ENCODE measurements at regions not wholly inside any gene's neighbourhood (a gene's known extent, or its start where the extent isn't known, plus 50 kb on each side); places are given as distances from the start of the nearest gene placed in this dataset.

DNA sequence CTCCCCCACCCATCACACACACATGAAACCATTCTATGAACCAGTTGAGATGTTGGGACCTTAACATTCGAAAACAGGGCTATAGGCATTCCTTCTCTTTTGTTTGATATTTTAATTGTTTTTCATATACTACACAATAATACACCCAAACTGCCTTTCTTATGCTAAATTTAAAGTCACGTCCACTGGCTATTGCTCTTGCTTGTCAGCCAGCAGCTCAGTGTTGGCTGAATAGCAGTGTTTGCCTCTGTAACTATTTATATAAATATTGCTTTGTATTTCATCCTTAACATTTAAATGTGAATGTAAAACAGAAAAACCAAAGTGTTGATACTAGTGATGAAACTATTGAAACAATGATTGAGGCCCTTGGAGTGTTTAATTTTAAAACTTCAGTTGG lies 234.4 kb upstream of the KCNK2 start:
- Mint-ChIP-seq H3K9me3 (peaks cover 7% of the 10 kb centered on the region), H3K4me1 (no peaks in the 10 kb centered on the region), H3K4me3 (no peak overlapping the region), H3K27ac (no peak overlapping the region), H3K27me3 (ENCODE audit: insufficient read depth) (peaks cover 2% of the 10 kb centered on the region), H3K36me3 (ENCODE audit: low read depth) (no peaks in the 10 kb centered on the region)
- no peak overlapping the region for H3K4me3 ChIP-seq (ENCODE audit: low read length)
- WGBS, 2 experiments (ENCODE audit: insufficient coverage in 1 of 2, insufficient read length in 1 of 2) = 79% methylated on average over 1 of the region's 2 CpGs; no CpG with 5 or more reads in 1 of the 2 experiments
- TF ChIP-seq, protein P1, sequence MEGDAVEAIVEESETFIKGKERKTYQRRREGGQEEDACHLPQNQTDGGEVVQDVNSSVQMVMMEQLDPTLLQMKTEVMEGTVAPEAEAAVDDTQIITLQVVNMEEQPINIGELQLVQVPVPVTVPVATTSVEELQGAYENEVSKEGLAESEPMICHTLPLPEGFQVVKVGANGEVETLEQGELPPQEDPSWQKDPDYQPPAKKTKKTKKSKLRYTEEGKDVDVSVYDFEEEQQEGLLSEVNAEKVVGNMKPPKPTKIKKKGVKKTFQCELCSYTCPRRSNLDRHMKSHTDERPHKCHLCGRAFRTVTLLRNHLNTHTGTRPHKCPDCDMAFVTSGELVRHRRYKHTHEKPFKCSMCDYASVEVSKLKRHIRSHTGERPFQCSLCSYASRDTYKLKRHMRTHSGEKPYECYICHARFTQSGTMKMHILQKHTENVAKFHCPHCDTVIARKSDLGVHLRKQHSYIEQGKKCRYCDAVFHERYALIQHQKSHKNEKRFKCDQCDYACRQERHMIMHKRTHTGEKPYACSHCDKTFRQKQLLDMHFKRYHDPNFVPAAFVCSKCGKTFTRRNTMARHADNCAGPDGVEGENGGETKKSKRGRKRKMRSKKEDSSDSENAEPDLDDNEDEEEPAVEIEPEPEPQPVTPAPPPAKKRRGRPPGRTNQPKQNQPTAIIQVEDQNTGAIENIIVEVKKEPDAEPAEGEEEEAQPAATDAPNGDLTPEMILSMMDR (conservative IDR thresholded peaks at IDR 0.05) = no peak
- no peak for DNase-seq
- peaks cover 6% of the 10 kb centered on the region for H3K9me3 ChIP-seq (ENCODE audit: control insufficient read depth, low read length)
- H3K9ac ChIP-seq (ENCODE audit: extremely low read depth, low read length, poor library complexity, severe bottlenecking) = no peak overlapping the region
- H3K27me3 ChIP-seq (ENCODE audit: control insufficient read depth, insufficient read depth, low read length, poor library complexity, severe bottlenecking) = no peaks in the 10 kb centered on the region
- H3K4me1 ChIP-seq (ENCODE audit: control insufficient read depth, insufficient read depth, low read length) = no peaks in the 10 kb centered on the region
- H3K36me3 ChIP-seq (ENCODE audit: control insufficient read depth, insufficient read depth, low read length) = no peaks in the 10 kb centered on the region
- no peak overlapping the region for H3K27ac ChIP-seq (ENCODE audit: low read depth, low read length)

DNA sequence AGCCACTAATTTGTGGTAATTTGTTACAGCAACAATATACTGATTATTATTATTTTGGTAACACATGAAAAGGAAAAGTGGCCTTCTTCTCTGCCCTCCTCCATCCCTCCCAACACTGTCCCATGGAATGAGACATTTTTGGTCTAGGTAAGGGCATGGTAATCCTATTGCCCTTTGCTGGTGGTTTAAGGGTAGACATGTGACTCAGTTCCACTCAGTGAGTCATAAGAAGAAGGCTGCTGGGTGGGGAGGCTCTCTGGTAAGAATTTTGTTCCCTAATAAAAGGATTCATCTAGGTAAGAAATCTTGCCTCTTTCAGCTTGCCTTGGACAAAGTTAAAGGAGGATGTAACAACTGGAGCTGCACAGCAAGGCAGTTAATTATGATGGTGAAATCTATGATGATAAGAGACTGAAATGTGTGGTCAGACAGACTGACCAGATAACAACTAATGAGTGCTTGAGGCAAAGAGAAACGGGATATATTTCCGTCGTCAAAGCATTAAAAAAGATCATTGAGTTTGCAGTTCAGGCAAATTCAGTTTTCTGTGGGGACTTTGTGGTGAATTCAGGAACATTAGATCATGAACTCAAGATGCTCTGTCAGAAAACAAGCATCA lies 232.0 kb upstream of the KCNK2 start:
- Histone ChIP-seq H3K27me3 (ENCODE audit: control insufficient read depth, insufficient read depth, low read length, poor library complexity, severe bottlenecking) (no peaks in the 10 kb centered on the region), H3K9ac (ENCODE audit: extremely low read depth, low read length, poor library complexity, severe bottlenecking) (no peak overlapping the region), H3K4me3 (ENCODE audit: low read length) (no peak overlapping the region), H3K4me1 (ENCODE audit: control insufficient read depth, insufficient read depth, low read length) (no peaks in the 10 kb centered on the region), H3K36me3 (ENCODE audit: control insufficient read depth, insufficient read depth, low read length) (no peaks in the 10 kb centered on the region), H3K27ac (ENCODE audit: low read depth, low read length) (no peak overlapping the region), H3K9me3 (ENCODE audit: control insufficient read depth, low read length) (peaks cover 6% of the 10 kb centered on the region)
- TF ChIP-seq, protein P1 (conservative IDR thresholded peaks at IDR 0.05) = no peak
- no peak for DNase-seq
- H3K9me3 Mint-ChIP-seq = peaks cover 7% of the 10 kb centered on the region
- no peaks in the 10 kb centered on the region for H3K4me1 Mint-ChIP-seq
- WGBS, 2 experiments (ENCODE audit: insufficient coverage in 1 of 2, insufficient read length in 1 of 2) = 95 to 100% methylated on average over 3 of the region's 3 CpGs
- no peak overlapping the region for H3K27ac Mint-ChIP-seq
- no peaks in the 10 kb centered on the region for H3K27me3 Mint-ChIP-seq (ENCODE audit: insufficient read depth)
- no peaks in the 10 kb centered on the region for H3K36me3 Mint-ChIP-seq (ENCODE audit: low read depth)
- H3K4me3 Mint-ChIP-seq = no peak overlapping the region

DNA sequence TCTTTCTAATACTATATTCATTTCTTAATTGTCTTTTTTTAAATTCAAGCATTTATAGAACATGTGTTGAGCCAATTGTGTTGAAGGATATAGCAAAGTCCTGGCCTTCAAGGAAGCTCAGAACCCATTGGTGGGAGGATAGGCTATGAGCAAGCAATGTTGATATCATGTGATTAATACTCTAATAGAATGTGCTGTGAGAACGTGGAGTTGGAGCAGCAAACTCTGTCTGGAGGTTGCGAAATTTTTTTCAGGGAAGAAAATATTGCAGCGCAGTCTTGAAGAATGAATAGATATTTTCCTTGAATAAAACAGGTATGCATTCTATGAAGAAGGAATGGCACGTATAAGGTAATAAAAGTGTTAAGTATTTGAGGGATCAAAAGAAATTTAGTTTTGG lies 229.2 kb upstream of the KCNK2 start:
- no peaks in the 10 kb centered on the region for H3K4me1 Mint-ChIP-seq
- H3K4me3 ChIP-seq (ENCODE audit: low read length) = no peak overlapping the region
- WGBS, 2 experiments (ENCODE audit: insufficient coverage in 1 of 2, insufficient read length in 1 of 2) = 92 to 100% methylated on average over 4 of the region's 4 CpGs

More for the DNA sequence above, 229.2 kb upstream of the KCNK2 start:
- Mint-ChIP-seq H3K27me3 (ENCODE audit: insufficient read depth) (no peaks in the 10 kb centered on the region), H3K9me3 (peaks cover 7% of the 10 kb centered on the region), H3K4me3 (no peak overlapping the region), H3K36me3 (ENCODE audit: low read depth) (no peaks in the 10 kb centered on the region), H3K27ac (no peak overlapping the region)
- no peak overlapping the region for H3K27ac ChIP-seq (ENCODE audit: low read depth, low read length)
- no peak for DNase-seq
- H3K27me3 ChIP-seq (ENCODE audit: control insufficient read depth, insufficient read depth, low read length, poor library complexity, severe bottlenecking) = no peaks in the 10 kb centered on the region
- H3K4me1 ChIP-seq (ENCODE audit: control insufficient read depth, insufficient read depth, low read length) = no peaks in the 10 kb centered on the region
- H3K9ac ChIP-seq (ENCODE audit: extremely low read depth, low read length, poor library complexity, severe bottlenecking) = no peak overlapping the region
- TF ChIP-seq, protein P1 (conservative IDR thresholded peaks at IDR 0.05) = no peak
- H3K36me3 ChIP-seq (ENCODE audit: control insufficient read depth, insufficient read depth, low read length) = no peaks in the 10 kb centered on the region
- peaks cover 6% of the 10 kb centered on the region for H3K9me3 ChIP-seq (ENCODE audit: control insufficient read depth, low read length)
